Fibroblast of villous mesenchyme (primary cell): ENCODE measurements at regions not wholly inside any gene's neighbourhood (a gene's known extent, or its start where the extent isn't known, plus 50 kb on each side); places are given as distances from the start of the nearest gene placed in this dataset.

ENCODE experiments used
- DNase-seq: peaks from one replicate; pipeline ENCODE4 v3.0.0-alpha.2; 2010; ENCODE audit warnings: low read depth
- H3K4me3 ChIP-seq: 2 replicates; pipeline ENCODE4 v1.5.1; 2011; ENCODE audit warnings: low read depth, mild to moderate bottlenecking, low read length
- CTCF ChIP-seq: IDR thresholded peaks from 2 replicates; pipeline ENCODE4 v1.5.1; 2012; ENCODE audit warnings: low read depth, mild to moderate bottlenecking, low read length; ENCODE audit not compliant: insufficient read depth

- DNase-seq, result no peak
- H3K4me3 ChIP-seq, result no peak overlapping the region
- TF ChIP-seq CTCF, result no peak
These were observed 137.3 kb downstream of the WNT5A start for GRCh38 chr3:55349851-55350250.

GRCh38 chr3:55343486-55344357 lies 143.4 kb downstream of the WNT5A start:
- no peak for TF ChIP-seq CTCF
- no peak overlapping the region for H3K4me3 ChIP-seq
- DNase-seq, result peak; percentile 72

GRCh38 chr3:55341502-55342031 lies 145.5 kb downstream of the WNT5A start:
- no peak overlapping the region for H3K4me3 ChIP-seq
- peak; percentile 64 for DNase-seq
- no peak for TF ChIP-seq CTCF

GRCh38 chr3:55339819-55340218 lies 147.3 kb downstream of the WNT5A start:
- H3K4me3 ChIP-seq, result no peak overlapping the region
- TF ChIP-seq CTCF, result no peak
- no peak for DNase-seq

- no peak for DNase-seq
- no peak overlapping the region for H3K4me3 ChIP-seq
- TF ChIP-seq CTCF, result no peak
These were observed 147.7 kb downstream of the WNT5A start for GRCh38 chr3:55339390-55339789.

- H3K4me3 ChIP-seq, result no peak overlapping the region
- TF ChIP-seq CTCF, result peak; percentile 3
- DNase-seq, result peak; percentile 27
These were observed 149.4 kb downstream of the WNT5A start for GRCh38 chr3:55337641-55338180.
